T1000 (cell line): ENCODE measurements at regions not wholly inside any gene's neighbourhood (a gene's known extent, or its start where the extent isn't known, plus 50 kb on each side); places are given as distances from the start of the nearest gene placed in this dataset.

Experiments used
- DNase-seq: peaks from one replicate; lab custom pipeline; 2025; ENCODE audit warnings: mixed read lengths; lab: John Stamatoyannopoulos, UW

GRCh38 chr5:51034222-51034901 lies 348.9 kb upstream of the ISL1 start:
- DNase-seq, result no peak

GRCh38 chr5:51039424-51040329 lies 343.6 kb upstream of the ISL1 start:
- DNase-seq, result no peak

GRCh38 chr5:51043745-51044144 lies 339.5 kb upstream of the ISL1 start:
- no peak for DNase-seq

- DNase-seq, result no peak
These were observed 335.9 kb upstream of the ISL1 start for GRCh38 chr5:51047369-51047768.

GRCh38 chr5:51053361-51053760 lies 329.9 kb upstream of the ISL1 start:
- no peak for DNase-seq

GRCh38 chr5:51060953-51061352 lies 322.3 kb upstream of the ISL1 start:
- no peak for DNase-seq

GRCh38 chr5:51072937-51073336 lies 310.3 kb upstream of the ISL1 start:
- no peak for DNase-seq

GRCh38 chr5:51082741-51083140 lies 300.5 kb upstream of the ISL1 start:
- DNase-seq, result no peak

- DNase-seq, result no peak
These were observed 291.4 kb upstream of the ISL1 start for GRCh38 chr5:51091816-51092215.

- DNase-seq, result no peak
These were observed 287.8 kb upstream of the ISL1 start for GRCh38 chr5:51095486-51095885.

- DNase-seq, result no peak
These were observed 286.4 kb upstream of the ISL1 start for GRCh38 chr5:51096859-51097258.

GRCh38 chr5:51099173-51099853 lies 283.9 kb upstream of the ISL1 start:
- DNase-seq, result no peak

GRCh38 chr5:51104556-51104955 lies 278.7 kb upstream of the ISL1 start:
- no peak for DNase-seq

- DNase-seq, result no peak
These were observed 273.4 kb upstream of the ISL1 start for GRCh38 chr5:51109786-51110410.

- DNase-seq, result no peak
These were observed 252.0 kb upstream of the ISL1 start for GRCh38 chr5:51131266-51131665.

- DNase-seq, result no peak
These were observed 245.1 kb upstream of the ISL1 start for GRCh38 chr5:51138164-51138563.

GRCh38 chr5:51148437-51148836 lies 234.8 kb upstream of the ISL1 start:
- DNase-seq, result no peak

- no peak for DNase-seq
These were observed 227.0 kb upstream of the ISL1 start for GRCh38 chr5:51156222-51156621.

- no peak for DNase-seq
These were observed 226.4 kb upstream of the ISL1 start for GRCh38 chr5:51156838-51157237.

GRCh38 chr5:51159164-51159563 lies 224.1 kb upstream of the ISL1 start:
- no peak for DNase-seq

GRCh38 chr5:51159606-51160005 lies 223.6 kb upstream of the ISL1 start:
- DNase-seq, result no peak

GRCh38 chr5:51162245-51162644 lies 221.0 kb upstream of the ISL1 start:
- no peak for DNase-seq
